H1 (cell line): ENCODE measurements at regions not wholly inside any gene's neighbourhood (a gene's known extent, or its start where the extent isn't known, plus 50 kb on each side); places are given as distances from the start of the nearest gene placed in this dataset.

Source experiments
- RAD21 ChIP-seq, 2 experiments: IDR thresholded peaks in 1 of 2; conservative IDR thresholded peaks in 1 of 2; 2 replicates each; pipeline ENCODE4 v1.6.1; 2011; ENCODE audit warnings: low read depth in 2 of 2, low read length in 2 of 2, improper control_type of control experiment in 1 of 2, inconsistent platforms in 1 of 2, mild to moderate bottlenecking in 1 of 2, moderate library complexity in 1 of 2
- YY1 ChIP-seq: IDR thresholded peaks from 2 replicates; pipeline ENCODE4 v1.6.1; 2011; ENCODE audit warnings: low read depth, mild to moderate bottlenecking, low read length

GRCh38 chrX:22577181-22577580 is 304.5 kb downstream of the CBLL2 start (continued):
- TF ChIP-seq YY1: no peak
- TF ChIP-seq RAD21 (IDR thresholded peaks at IDR 0.05 in 1 of 2, conservative IDR thresholded peaks at IDR 0.05 in 1 of 2; ENCODE audit: low read depth in 2 of 2, low read length in 2 of 2): no peak
